Activated CD4-positive, alpha-beta T cell treated with anti-CD3 and anti-CD28 coated beads, Interleukin-2, Interleukin-6, amounts not matched to agents 100 ng/mL and 50 ng/mL, durations not matched to agents 16 hours and 8 hours (primary cell): ENCODE measurements at regions not wholly inside any gene's neighbourhood (a gene's known extent, or its start where the extent isn't known, plus 50 kb on each side); places are given as distances from the start of the nearest gene placed in this dataset.
A peak's percentile ranks its signal among the peaks of the same experiment; 100 is the strongest.
"Not testable (repeated sequence)": the region's sequence is repeated elsewhere in the genome, so short reads cannot be mapped to it uniquely, and the experiment has no call there.

Experiments
- DNase-seq: peaks from one replicate; pipeline ENCODE4 v3.0.0-alpha.2; 2020

GRCh38 chr2:131828633-131829455, 301.2 kb downstream of the CCDC74A start:
- not testable (repeated sequence) for DNase-seq

- not testable (repeated sequence) for DNase-seq
Measured at GRCh38 chr2:131829456-131830241, 302.0 kb downstream of the CCDC74A start.

- not testable (repeated sequence) for DNase-seq
Measured at GRCh38 chr2:131830242-131830945, 302.7 kb downstream of the CCDC74A start.

GRCh38 chr2:131830946-131831310, 303.2 kb downstream of the CCDC74A start:
- DNase-seq = not testable (repeated sequence)

GRCh38 chr2:131831450-131832208, 303.9 kb downstream of the CCDC74A start:
- peak; percentile 16 for DNase-seq

GRCh38 chr2:131832209-131832780, 304.6 kb downstream of the CCDC74A start:
- DNase-seq = not testable (repeated sequence)

GRCh38 chr2:131832917-131833316, 305.2 kb downstream of the CCDC74A start:
- not testable (repeated sequence) for DNase-seq

GRCh38 chr2:131833367-131834202, 305.9 kb downstream of the CCDC74A start:
- DNase-seq = not testable (repeated sequence)

- DNase-seq = not testable (repeated sequence)
Measured at GRCh38 chr2:131834203-131835020, 306.7 kb downstream of the CCDC74A start.

- DNase-seq = not testable (repeated sequence)
Measured at GRCh38 chr2:131835022-131835421, 307.3 kb downstream of the CCDC74A start.

- DNase-seq = no peak
Measured at GRCh38 chr2:131835621-131836091, 308.0 kb downstream of the CCDC74A start.

GRCh38 chr2:131836116-131836515, 308.4 kb downstream of the CCDC74A start:
- DNase-seq = not testable (repeated sequence)

GRCh38 chr2:131844044-131844443, 316.4 kb downstream of the CCDC74A start:
- DNase-seq = peak; percentile 3

- not testable (repeated sequence) for DNase-seq
Measured at GRCh38 chr2:131856202-131856601, 305.6 kb downstream of the ANKRD30BL start.

- DNase-seq = not testable (repeated sequence)
Measured at GRCh38 chr2:131858197-131858596, 303.6 kb downstream of the ANKRD30BL start.
